ENCODE measurements at regions not wholly inside any gene's neighbourhood (a gene's known extent, or its start where the extent isn't known, plus 50 kb on each side); places are given as distances from the start of the nearest gene placed in this dataset.

GRCh38 chr2:12980817-12981216 lies 264.1 kb downstream of the TRIB2 start:
- TF ChIP-seq EZH2 (IDR thresholded peaks at IDR 0.05; ENCODE audit: low read length, missing control alignments) (no peak), CTCF (conservative IDR thresholded peaks at IDR 0.05 in 1 of 2, IDR thresholded peaks at IDR 0.05 in 1 of 2; ENCODE audit: low read depth in 1 of 2, low read length in 2 of 2) (no peak)
